ENCODE measurements at regions not wholly inside any gene's neighbourhood (a gene's known extent, or its start where the extent isn't known, plus 50 kb on each side); places are given as distances from the start of the nearest gene placed in this dataset.

GRCh38 chr2:66242099-66242789 lies 192.7 kb upstream of the MEIS1 start:
- H3K4me3 ChIP-seq (ENCODE audit: insufficient read depth, low read depth, low read length) = no peak overlapping the region
- Mint-ChIP-seq H3K27ac (ENCODE audit: unreplicated experiment) (no peak overlapping the region), H3K4me1 (ENCODE audit: low read depth, unreplicated experiment) (peaks cover 5% of the 10 kb centered on the region), H3K36me3 (ENCODE audit: low read depth, unreplicated experiment) (peaks cover 1% of the 10 kb centered on the region), H3K4me3 (ENCODE audit: unreplicated experiment) (no peak overlapping the region), H3K27me3 (ENCODE audit: low read depth, unreplicated experiment) (peaks cover 13% of the 10 kb centered on the region), H3K9me3 (ENCODE audit: unreplicated experiment) (no peaks in the 10 kb centered on the region)
- H3K27me3 ChIP-seq (ENCODE audit: insufficient read depth, low read length) = no peaks in the 10 kb centered on the region
- no peaks in the 10 kb centered on the region for H3K36me3 ChIP-seq (ENCODE audit: insufficient read depth, low read length)
- H4K20me1 ChIP-seq (ENCODE audit: insufficient read depth, low read length) = no peaks in the 10 kb centered on the region
- no peaks in the 10 kb centered on the region for H3K79me2 ChIP-seq (ENCODE audit: insufficient read depth, low read length)
- no peak overlapping the region for H3K27ac ChIP-seq (ENCODE audit: low read depth, low read length)
- no peaks in the 10 kb centered on the region for H3K4me1 ChIP-seq (ENCODE audit: insufficient read depth, low read length)
- DNase-seq (ENCODE audit: low read depth) = no peak
- H3K4me2 ChIP-seq (ENCODE audit: low read length) = no peak overlapping the region
- no peak overlapping the region for H2AFZ ChIP-seq (ENCODE audit: low read depth, low read length)
- H3K9ac ChIP-seq (ENCODE audit: low read length) = no peak overlapping the region
- TF ChIP-seq CTCF (IDR thresholded peaks at IDR 0.05; ENCODE audit: insufficient read depth, low read depth, low read length) (no peak), EZH2 (IDR thresholded peaks at IDR 0.05; ENCODE audit: insufficient read depth, low read length) (no peak)
- H3K9me3 ChIP-seq (ENCODE audit: insufficient read depth, low read depth, low read length) = no peaks in the 10 kb centered on the region
- FAIRE-seq = no peak

- Mint-ChIP-seq H3K9me3 (ENCODE audit: unreplicated experiment) (no peaks in the 10 kb centered on the region), H3K4me3 (ENCODE audit: unreplicated experiment) (no peak overlapping the region), H3K27me3 (ENCODE audit: low read depth, unreplicated experiment) (peaks cover 12% of the 10 kb centered on the region), H3K4me1 (ENCODE audit: low read depth, unreplicated experiment) (peaks cover 5% of the 10 kb centered on the region), H3K27ac (ENCODE audit: unreplicated experiment) (no peak overlapping the region), H3K36me3 (ENCODE audit: low read depth, unreplicated experiment) (no peaks in the 10 kb centered on the region)
- Histone ChIP-seq H3K9me3 (ENCODE audit: insufficient read depth, low read depth, low read length) (no peaks in the 10 kb centered on the region), H3K9ac (ENCODE audit: low read length) (no peak overlapping the region), H3K36me3 (ENCODE audit: insufficient read depth, low read length) (no peaks in the 10 kb centered on the region), H3K27ac (ENCODE audit: low read depth, low read length) (no peak overlapping the region), H2AFZ (ENCODE audit: low read depth, low read length) (no peak overlapping the region), H3K4me1 (ENCODE audit: insufficient read depth, low read length) (no peaks in the 10 kb centered on the region), H4K20me1 (ENCODE audit: insufficient read depth, low read length) (no peaks in the 10 kb centered on the region), H3K4me2 (ENCODE audit: low read length) (no peak overlapping the region), H3K4me3 (ENCODE audit: insufficient read depth, low read depth, low read length) (no peak overlapping the region), H3K79me2 (ENCODE audit: insufficient read depth, low read length) (no peaks in the 10 kb centered on the region), H3K27me3 (ENCODE audit: insufficient read depth, low read length) (no peaks in the 10 kb centered on the region)
- TF ChIP-seq EZH2 (IDR thresholded peaks at IDR 0.05; ENCODE audit: insufficient read depth, low read length) (no peak), CTCF (IDR thresholded peaks at IDR 0.05; ENCODE audit: insufficient read depth, low read depth, low read length) (no peak)
- DNase-seq (ENCODE audit: low read depth) = no peak
- FAIRE-seq = no peak
These were observed 194.6 kb upstream of the MEIS1 start for GRCh38 chr2:66240286-66240685.

- Mint-ChIP-seq H3K4me1 (ENCODE audit: low read depth, unreplicated experiment) (peaks cover 5% of the 10 kb centered on the region), H3K27me3 (ENCODE audit: low read depth, unreplicated experiment) (peaks cover 6% of the 10 kb centered on the region), H3K36me3 (ENCODE audit: low read depth, unreplicated experiment) (no peaks in the 10 kb centered on the region), H3K27ac (ENCODE audit: unreplicated experiment) (no peak overlapping the region), H3K4me3 (ENCODE audit: unreplicated experiment) (no peak overlapping the region), H3K9me3 (ENCODE audit: unreplicated experiment) (no peaks in the 10 kb centered on the region)
- Histone ChIP-seq H3K4me1 (ENCODE audit: insufficient read depth, low read length) (no peaks in the 10 kb centered on the region), H3K36me3 (ENCODE audit: insufficient read depth, low read length) (no peaks in the 10 kb centered on the region), H2AFZ (ENCODE audit: low read depth, low read length) (no peak overlapping the region), H3K4me2 (ENCODE audit: low read length) (no peak overlapping the region), H3K4me3 (ENCODE audit: insufficient read depth, low read depth, low read length) (no peak overlapping the region), H3K79me2 (ENCODE audit: insufficient read depth, low read length) (no peaks in the 10 kb centered on the region), H3K9ac (ENCODE audit: low read length) (no peak overlapping the region), H3K27me3 (ENCODE audit: insufficient read depth, low read length) (no peaks in the 10 kb centered on the region), H3K9me3 (ENCODE audit: insufficient read depth, low read depth, low read length) (no peaks in the 10 kb centered on the region), H4K20me1 (ENCODE audit: insufficient read depth, low read length) (no peaks in the 10 kb centered on the region), H3K27ac (ENCODE audit: low read depth, low read length) (no peak overlapping the region)
- DNase-seq (ENCODE audit: low read depth) (no peak), FAIRE-seq (no peak)
- TF ChIP-seq EZH2 (IDR thresholded peaks at IDR 0.05; ENCODE audit: insufficient read depth, low read length) (no peak), CTCF (IDR thresholded peaks at IDR 0.05; ENCODE audit: insufficient read depth, low read depth, low read length) (no peak)
These were observed 195.3 kb upstream of the MEIS1 start for GRCh38 chr2:66239655-66240054.
